ENCODE measurements at regions not wholly inside any gene's neighbourhood (a gene's known extent, or its start where the extent isn't known, plus 50 kb on each side); places are given as distances from the start of the nearest gene placed in this dataset.
A peak's percentile ranks its signal among the peaks of the same experiment; 100 is the strongest.

DNA sequence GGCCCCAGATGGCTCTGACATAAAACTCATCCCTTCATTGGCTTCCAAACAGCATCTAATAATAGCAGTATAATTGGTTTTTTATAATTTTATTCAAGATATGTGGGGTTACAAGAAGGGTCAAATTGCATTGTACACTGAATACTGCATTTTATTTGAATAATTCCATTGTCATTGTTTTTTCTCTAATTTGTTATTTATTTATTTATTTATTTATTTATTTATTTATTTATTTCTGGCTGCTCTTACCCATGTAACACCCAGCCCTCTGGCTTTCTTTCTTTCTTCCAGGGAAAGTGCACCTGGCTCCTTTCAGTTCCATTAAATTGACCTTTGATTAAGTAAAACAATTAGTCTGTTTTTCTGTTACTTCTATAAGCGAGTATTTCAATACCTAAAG, 210.1 kb downstream of the CDH9 start:
- Mint-ChIP-seq H3K9me3 (ENCODE audit: low read depth) (peaks cover 2% of the 10 kb centered on the region), H3K4me1 (ENCODE audit: low read depth) (no peaks in the 10 kb centered on the region), H3K4me3 (ENCODE audit: unreplicated experiment) (no peak overlapping the region), H3K27me3 (ENCODE audit: low read depth) (no peaks in the 10 kb centered on the region), H3K36me3 (ENCODE audit: low read depth) (no peaks in the 10 kb centered on the region), H3K27ac (ENCODE audit: unreplicated experiment) (no peak overlapping the region)
- no peak for DNase-seq (ENCODE audit: low spot score)
- TF ChIP-seq CTCF (IDR thresholded peaks at IDR 0.05) = no peak

DNA sequence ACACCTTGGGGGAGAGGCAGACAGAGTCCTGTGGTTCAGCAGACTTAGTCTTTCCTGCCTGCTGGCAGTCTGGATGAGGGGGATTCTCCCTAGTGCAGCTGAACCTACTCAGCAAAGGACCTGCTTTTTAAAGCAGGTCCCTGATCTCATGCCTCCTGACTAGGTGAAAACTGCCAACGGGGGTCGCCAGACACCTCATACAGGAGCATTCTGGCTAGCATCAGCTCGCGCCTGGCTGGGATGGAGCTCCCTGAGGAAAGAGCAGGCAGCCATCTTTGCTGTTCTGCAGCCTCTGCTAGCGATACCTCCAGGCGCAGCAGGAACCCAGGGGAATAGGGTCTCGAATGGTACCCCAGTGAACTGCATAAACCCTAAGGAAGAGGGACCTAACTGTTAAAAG, 225.2 kb downstream of the CDH9 start:
- Mint-ChIP-seq H3K9me3 (ENCODE audit: low read depth) (peaks cover 34% of the 10 kb centered on the region), H3K4me3 (ENCODE audit: unreplicated experiment) (no peak overlapping the region), H3K27ac (ENCODE audit: unreplicated experiment) (no peak overlapping the region), H3K36me3 (ENCODE audit: low read depth) (no peaks in the 10 kb centered on the region), H3K27me3 (ENCODE audit: low read depth) (no peaks in the 10 kb centered on the region), H3K4me1 (ENCODE audit: low read depth) (no peaks in the 10 kb centered on the region)
- TF ChIP-seq CTCF (IDR thresholded peaks at IDR 0.05) = no peak
- DNase-seq (ENCODE audit: low spot score) = no peak

DNA sequence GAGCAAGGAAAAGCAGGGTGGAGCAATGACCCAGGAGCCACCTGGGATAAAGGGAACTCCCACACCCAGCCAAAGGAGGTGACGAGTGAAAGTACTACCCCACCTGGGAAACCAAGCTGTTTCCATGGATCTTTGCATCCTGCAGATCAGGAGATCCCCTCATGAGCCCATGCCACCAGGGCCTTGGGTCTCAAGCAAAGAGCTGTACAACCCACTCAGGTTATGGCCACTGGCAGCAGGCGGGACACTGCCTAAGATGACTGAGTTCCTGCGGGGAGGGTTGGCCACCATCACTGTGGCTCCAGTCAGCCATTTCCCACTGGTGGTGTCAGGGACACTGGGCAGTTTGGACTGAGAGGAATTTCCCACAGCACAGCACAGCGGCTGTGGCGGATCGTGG, 225.7 kb downstream of the CDH9 start:
- no peaks in the 10 kb centered on the region for H3K36me3 Mint-ChIP-seq (ENCODE audit: low read depth)
- H3K4me3 Mint-ChIP-seq (ENCODE audit: unreplicated experiment) = no peak overlapping the region
- TF ChIP-seq CTCF (IDR thresholded peaks at IDR 0.05) = no peak
- no peaks in the 10 kb centered on the region for H3K27me3 Mint-ChIP-seq (ENCODE audit: low read depth)
- peaks cover 34% of the 10 kb centered on the region for H3K9me3 Mint-ChIP-seq (ENCODE audit: low read depth)
- H3K4me1 Mint-ChIP-seq (ENCODE audit: low read depth) = no peaks in the 10 kb centered on the region
- no peak overlapping the region for H3K27ac Mint-ChIP-seq (ENCODE audit: unreplicated experiment)
- DNase-seq (ENCODE audit: low spot score) = peak; percentile 54

- Mint-ChIP-seq H3K36me3 (ENCODE audit: low read depth) (no peaks in the 10 kb centered on the region), H3K4me1 (ENCODE audit: low read depth) (no peaks in the 10 kb centered on the region), H3K27me3 (ENCODE audit: low read depth) (no peaks in the 10 kb centered on the region), H3K4me3 (ENCODE audit: unreplicated experiment) (no peak overlapping the region), H3K27ac (ENCODE audit: unreplicated experiment) (no peak overlapping the region), H3K9me3 (ENCODE audit: low read depth) (peaks cover 30% of the 10 kb centered on the region)
- TF ChIP-seq CTCF (IDR thresholded peaks at IDR 0.05) = no peak
- peak; percentile 73 for DNase-seq (ENCODE audit: low spot score)
Observed at GRCh38 chr5:26807231-26808199, 230.9 kb downstream of the CDH9 start.

DNA sequence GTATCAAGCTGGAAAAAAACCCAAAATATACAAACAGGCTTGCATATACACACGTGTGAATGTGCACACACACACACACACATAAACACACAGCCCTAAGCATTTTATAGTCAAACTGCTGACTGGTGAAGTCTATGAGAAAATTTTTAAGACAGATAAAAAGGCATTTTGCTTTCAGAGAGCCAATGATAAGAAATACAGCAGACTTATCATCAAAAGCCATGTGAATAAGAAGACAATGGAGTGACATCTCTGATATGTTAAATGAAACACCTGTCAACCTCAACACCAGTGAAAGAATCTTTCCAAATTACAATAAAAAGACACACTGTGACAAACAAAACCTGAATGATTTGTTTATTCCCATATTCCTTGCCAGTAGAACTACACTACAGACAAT, 233.3 kb downstream of the CDH9 start:
- no peak overlapping the region for H3K27ac Mint-ChIP-seq (ENCODE audit: unreplicated experiment)
- no peak for DNase-seq (ENCODE audit: low spot score)
- H3K4me3 Mint-ChIP-seq (ENCODE audit: unreplicated experiment) = no peak overlapping the region
- H3K9me3 Mint-ChIP-seq (ENCODE audit: low read depth) = peaks cover 23% of the 10 kb centered on the region
- TF ChIP-seq CTCF (IDR thresholded peaks at IDR 0.05) = no peak
- H3K36me3 Mint-ChIP-seq (ENCODE audit: low read depth) = no peaks in the 10 kb centered on the region
- no peaks in the 10 kb centered on the region for H3K4me1 Mint-ChIP-seq (ENCODE audit: low read depth)
- H3K27me3 Mint-ChIP-seq (ENCODE audit: low read depth) = peaks cover 1% of the 10 kb centered on the region
